ENCODE measurements at regions not wholly inside any gene's neighbourhood (a gene's known extent, or its start where the extent isn't known, plus 50 kb on each side); places are given as distances from the start of the nearest gene placed in this dataset.

DNA sequence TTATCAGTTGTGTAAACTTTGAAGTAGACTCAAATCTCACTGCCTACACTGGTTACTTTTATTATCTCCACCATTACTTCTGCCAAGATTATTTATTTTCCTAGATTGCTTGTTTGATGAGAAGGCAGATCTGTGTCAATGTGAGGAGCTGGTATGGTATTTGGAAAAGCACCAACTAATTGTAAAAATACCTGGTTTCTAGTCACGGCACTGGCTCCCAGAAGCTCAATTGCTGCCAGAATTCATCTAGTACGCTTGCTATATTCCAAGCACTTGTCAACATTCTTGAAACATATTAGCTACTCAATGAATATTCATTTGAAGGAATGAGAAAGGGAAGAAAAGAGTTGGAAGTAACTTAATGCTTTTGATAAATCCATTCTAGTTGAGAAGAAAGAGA lies 1376.8 kb upstream of the ADGRL3 start:
- H3K27ac ChIP-seq = no peak overlapping the region
- TF ChIP-seq POLR2A (IDR thresholded peaks at IDR 0.05) (no peak), POLR2AphosphoS5 (IDR thresholded peaks at IDR 0.05) (no peak), EP300 (IDR thresholded peaks at IDR 0.05) (no peak), CTCF (IDR thresholded peaks at IDR 0.05) (no peak)
- H3K36me3 ChIP-seq = no peaks in the 10 kb centered on the region
- H3K27me3 ChIP-seq = no peaks in the 10 kb centered on the region
- WGBS, 2 donors = 56 to 77% methylated on average over 2 of the region's 2 CpGs
- H3K4me3 ChIP-seq = no peak overlapping the region
- DNase-seq (no peak), ATAC-seq (ENCODE audit: low FRiP score in 2 of 2) (no peak)
- no peaks in the 10 kb centered on the region for H3K9me3 ChIP-seq
- no peaks in the 10 kb centered on the region for H3K4me1 ChIP-seq

DNA sequence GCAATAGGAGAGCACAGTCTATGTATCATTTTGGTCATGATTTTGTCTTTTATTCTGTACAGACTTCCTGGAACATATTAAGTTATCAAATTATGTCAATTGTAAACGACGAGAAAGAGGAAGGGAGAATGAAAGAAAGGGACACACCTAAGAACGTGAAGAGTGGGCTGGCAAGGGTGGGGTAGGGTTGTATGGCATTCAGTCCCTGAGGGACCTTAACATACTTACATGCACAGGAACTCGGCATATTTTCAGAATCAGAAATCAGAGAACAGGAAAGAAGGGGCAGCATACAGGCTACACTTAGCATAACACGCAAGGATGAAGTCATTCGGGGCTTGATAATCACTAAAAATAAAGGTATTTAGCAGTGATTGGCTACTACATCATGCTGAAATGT lies 1375.0 kb upstream of the ADGRL3 start:
- no peaks in the 10 kb centered on the region for H3K4me1 ChIP-seq
- no peak for DNase-seq
- no peak overlapping the region for H3K4me3 ChIP-seq
- H3K36me3 ChIP-seq = no peaks in the 10 kb centered on the region
- no peak for TF ChIP-seq POLR2AphosphoS5 (IDR thresholded peaks at IDR 0.05)
- no peak for TF ChIP-seq POLR2A (IDR thresholded peaks at IDR 0.05)
- no peak for TF ChIP-seq CTCF (IDR thresholded peaks at IDR 0.05)
- TF ChIP-seq EP300 (IDR thresholded peaks at IDR 0.05) = no peak
- H3K27ac ChIP-seq = no peak overlapping the region
- no peaks in the 10 kb centered on the region for H3K27me3 ChIP-seq
- no peaks in the 10 kb centered on the region for H3K9me3 ChIP-seq
- ATAC-seq (ENCODE audit: low FRiP score in 2 of 2) = no peak
- 58 to 63% methylated on average over 6 of the region's 6 CpGs for WGBS, 2 donors

DNA sequence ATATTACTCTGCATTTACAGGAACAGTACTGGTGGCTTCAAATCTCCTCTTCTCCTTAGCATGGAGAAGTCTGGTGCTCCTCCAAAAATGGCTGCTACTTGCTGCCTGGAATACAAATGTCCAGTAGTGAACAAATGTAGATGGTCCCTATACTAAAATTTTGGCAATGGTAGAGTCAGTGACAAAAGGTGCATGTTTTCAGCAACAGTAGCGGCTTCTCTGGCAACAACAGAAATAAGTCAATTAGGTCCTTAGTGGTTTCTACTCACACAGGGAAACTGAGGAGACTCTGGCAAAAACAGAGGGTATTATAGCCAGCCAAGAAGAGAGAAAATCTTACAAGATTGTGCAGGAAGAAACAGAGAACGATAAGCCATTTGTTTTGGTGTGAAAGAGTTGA lies 1368.4 kb upstream of the ADGRL3 start:
- ATAC-seq (ENCODE audit: low FRiP score in 2 of 2) (no peak), DNase-seq (no peak)
- Histone ChIP-seq H3K27me3 (no peaks in the 10 kb centered on the region), H3K36me3 (no peaks in the 10 kb centered on the region), H3K27ac (no peak overlapping the region), H3K4me3 (no peak overlapping the region), H3K9me3 (no peaks in the 10 kb centered on the region), H3K4me1 (no peaks in the 10 kb centered on the region)
- TF ChIP-seq POLR2A (IDR thresholded peaks at IDR 0.05) = no peak
- TF ChIP-seq CTCF (IDR thresholded peaks at IDR 0.05) = no peak
- no peak for TF ChIP-seq EP300 (IDR thresholded peaks at IDR 0.05)
- WGBS, 2 donors = 50 to 89% methylated on average over 2 of the region's 2 CpGs

GRCh38 chr4:59834943-59835342 lies 1365.2 kb upstream of the ADGRL3 start:
- H3K27me3 ChIP-seq = no peaks in the 10 kb centered on the region
- H3K4me3 ChIP-seq = no peak overlapping the region
- H3K9me3 ChIP-seq = no peaks in the 10 kb centered on the region
- H3K36me3 ChIP-seq = no peaks in the 10 kb centered on the region
- H3K4me1 ChIP-seq = no peaks in the 10 kb centered on the region
- H3K27ac ChIP-seq = no peak overlapping the region
- TF ChIP-seq POLR2AphosphoS5 (IDR thresholded peaks at IDR 0.05) (no peak), EP300 (IDR thresholded peaks at IDR 0.05) (no peak), POLR2A (IDR thresholded peaks at IDR 0.05) (no peak), CTCF (IDR thresholded peaks at IDR 0.05) (no peak)
- ATAC-seq (ENCODE audit: low FRiP score in 2 of 2) = no peak
- no peak for DNase-seq

DNA sequence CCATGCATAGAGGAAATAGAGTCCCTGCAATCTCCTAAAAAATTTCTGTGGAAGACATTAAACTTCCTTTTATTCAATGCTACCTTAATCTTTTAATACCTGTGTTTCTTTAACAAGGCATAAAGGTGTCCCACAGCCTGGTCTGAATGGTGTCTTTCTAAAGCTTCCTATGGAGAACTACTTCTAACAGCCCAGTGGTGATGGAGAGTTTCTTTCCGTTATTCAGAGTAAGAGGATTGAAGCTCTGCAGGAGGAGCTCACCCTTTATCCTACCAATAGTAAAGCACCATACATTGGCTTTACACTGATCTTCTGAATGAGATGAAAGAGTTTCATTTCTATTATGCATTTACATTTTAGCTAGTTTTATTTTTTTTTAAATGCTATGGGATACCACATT lies 1362.4 kb upstream of the ADGRL3 start:
- Histone ChIP-seq H3K4me1 (no peaks in the 10 kb centered on the region), H3K27me3 (no peaks in the 10 kb centered on the region), H3K9me3 (no peaks in the 10 kb centered on the region), H3K36me3 (no peaks in the 10 kb centered on the region), H3K27ac (no peak overlapping the region), H3K4me3 (no peak overlapping the region)
- ATAC-seq (ENCODE audit: low FRiP score in 2 of 2) (no peak), DNase-seq (no peak)
- TF ChIP-seq POLR2A (IDR thresholded peaks at IDR 0.05) = no peak
- TF ChIP-seq EP300 (IDR thresholded peaks at IDR 0.05) = no peak
- no peak for TF ChIP-seq POLR2AphosphoS5 (IDR thresholded peaks at IDR 0.05)
- TF ChIP-seq CTCF (IDR thresholded peaks at IDR 0.05) = no peak
- WGBS, 2 donors = 85 to 96% methylated on average over 1 of the region's 1 CpG

Data from upper lobe of left lung (tissue), 6 donors.